Gastrocnemius medialis (tissue), 4 donors: ENCODE measurements at regions not wholly inside any gene's neighbourhood (a gene's known extent, or its start where the extent isn't known, plus 50 kb on each side); places are given as distances from the start of the nearest gene placed in this dataset.

ENCODE experiments used
- ATAC-seq, 2 donors: fragments of 150-250 bp; one replicate each; pipeline ENCODE4 v1.9.1; 2016
- DNase-seq, 2 donors: peaks; one replicate each; pipeline ENCODE4 v3.0.0-alpha.2; 2019
- H3K27ac ChIP-seq, 4 donors: fragments of 200-600 bp; sonication (generic); 1 replicate in 1 of 4; 2 replicates in 3 of 4; pipeline ENCODE4 v1.5.1; 2016 to 2018; ENCODE audit warnings: mild to moderate bottlenecking in 2 of 4, moderate library complexity in 1 of 4
- H3K27me3 ChIP-seq, 3 donors: fragments of 200-600 bp; sonication (generic) in 2 of 3; 1 replicate in 1 of 3; 2 replicates in 2 of 3; pipeline versions ENCODE4 v1.5.1 to v1.6.0; 2016 to 2019; ENCODE audit warnings: mild to moderate bottlenecking in 1 of 3, moderate library complexity in 1 of 3
- H3K36me3 ChIP-seq, 2 donors: fragments of 200-600 bp; sonication (generic) in 1 of 2; one replicate each; pipeline ENCODE4 v1.5.1; 2017 to 2018
- H3K4me1 ChIP-seq, 2 donors: fragments of 200-600 bp; sonication (generic) in 1 of 2; one replicate each; pipeline ENCODE4 v1.5.1; 2016 to 2017; ENCODE audit warnings: mild to moderate bottlenecking in 2 of 2
- H3K4me3 ChIP-seq, 4 donors: fragments of 200-600 bp; sonication (generic) in 3 of 4; 1 replicate in 1 of 4; 2 replicates in 3 of 4; pipeline ENCODE4 v1.5.1; 2016 to 2019; ENCODE audit warnings: mild to moderate bottlenecking in 2 of 4
- H3K9me3 ChIP-seq, 3 donors: fragments of 200-600 bp; sonication (generic) in 2 of 3; 1 replicate in 1 of 3; 2 replicates in 2 of 3; pipeline ENCODE4 v1.5.1; 2016 to 2019
- POLR2A ChIP-seq, 2 donors: fragments of 450-650 bp; IDR thresholded peaks; one replicate each; pipeline ENCODE4 v1.6.1; 2017; ENCODE audit warnings: antibody characterized with exemption in 2 of 2, mild to moderate bottlenecking in 2 of 2, moderate library complexity in 2 of 2
- in situ Hi-C, 4 donors: fragments of 200-750 bp; cut with MboI; loops; one replicate each; pipeline versions ENCODE4 v1.15.0 to v1.8.0; 2017; ENCODE audit warnings: low sequenced_read_pairs in 4 of 4
- intact Hi-C: fragments of 100-400 bp; cut with DNase I; formaldehyde crosslinking; loops from one replicate; pipeline ENCODE4 v1.15.1; 2023; ENCODE audit warnings: low total_unique reads
- TF ChIP-seq, protein P1 (sequence below), 5 experiments: fragments of 450-650 bp in 3 of 5; fragments of 200-600 bp in 2 of 5; sonication (generic) in 2 of 5; IDR thresholded peaks in 4 of 5; conservative IDR thresholded peaks in 1 of 5; 1 replicate in 4 of 5; 2 replicates in 1 of 5; pipeline ENCODE4 v1.5.1; 2016 to 2019; ENCODE audit warnings: antibody characterized with exemption in 5 of 5, mild to moderate bottlenecking in 3 of 5, moderate library complexity in 3 of 5

DNA sequence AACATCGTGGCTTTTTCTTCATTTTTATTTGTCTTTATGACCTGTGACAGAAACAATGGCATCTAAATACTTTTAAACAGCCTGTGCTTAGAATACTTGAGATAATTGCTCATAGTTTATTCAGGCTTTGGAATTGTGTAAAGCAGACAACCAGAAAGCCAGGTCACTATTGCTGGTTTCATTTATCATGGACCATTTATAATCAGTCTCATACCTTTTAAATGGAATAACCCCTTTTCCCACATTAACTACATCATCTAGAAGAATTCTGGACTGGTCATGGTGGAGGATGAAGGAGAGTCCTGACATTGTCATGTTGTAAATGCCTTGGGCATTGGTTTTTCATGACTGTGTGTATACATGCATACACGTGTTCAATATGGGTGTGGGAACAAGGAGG is 661.5 kb downstream of the EPM2A start:
- no peaks in the 10 kb centered on the region for H3K9me3 ChIP-seq
- intact Hi-C loops (no loop called here), in situ Hi-C loops (no loop called here)
- ATAC-seq: no peak
- no peaks in the 10 kb centered on the region for H3K27me3 ChIP-seq
- no peaks in the 10 kb centered on the region for H3K36me3 ChIP-seq
- no peak overlapping the region for H3K27ac ChIP-seq
- no peak overlapping the region for H3K4me3 ChIP-seq
- TF ChIP-seq, protein P1, sequence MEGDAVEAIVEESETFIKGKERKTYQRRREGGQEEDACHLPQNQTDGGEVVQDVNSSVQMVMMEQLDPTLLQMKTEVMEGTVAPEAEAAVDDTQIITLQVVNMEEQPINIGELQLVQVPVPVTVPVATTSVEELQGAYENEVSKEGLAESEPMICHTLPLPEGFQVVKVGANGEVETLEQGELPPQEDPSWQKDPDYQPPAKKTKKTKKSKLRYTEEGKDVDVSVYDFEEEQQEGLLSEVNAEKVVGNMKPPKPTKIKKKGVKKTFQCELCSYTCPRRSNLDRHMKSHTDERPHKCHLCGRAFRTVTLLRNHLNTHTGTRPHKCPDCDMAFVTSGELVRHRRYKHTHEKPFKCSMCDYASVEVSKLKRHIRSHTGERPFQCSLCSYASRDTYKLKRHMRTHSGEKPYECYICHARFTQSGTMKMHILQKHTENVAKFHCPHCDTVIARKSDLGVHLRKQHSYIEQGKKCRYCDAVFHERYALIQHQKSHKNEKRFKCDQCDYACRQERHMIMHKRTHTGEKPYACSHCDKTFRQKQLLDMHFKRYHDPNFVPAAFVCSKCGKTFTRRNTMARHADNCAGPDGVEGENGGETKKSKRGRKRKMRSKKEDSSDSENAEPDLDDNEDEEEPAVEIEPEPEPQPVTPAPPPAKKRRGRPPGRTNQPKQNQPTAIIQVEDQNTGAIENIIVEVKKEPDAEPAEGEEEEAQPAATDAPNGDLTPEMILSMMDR (IDR thresholded peaks at IDR 0.05 in 4 of 5, conservative IDR thresholded peaks at IDR 0.05 in 1 of 5): no peak
- DNase-seq: no peak
- no peaks in the 10 kb centered on the region for H3K4me1 ChIP-seq

DNA sequence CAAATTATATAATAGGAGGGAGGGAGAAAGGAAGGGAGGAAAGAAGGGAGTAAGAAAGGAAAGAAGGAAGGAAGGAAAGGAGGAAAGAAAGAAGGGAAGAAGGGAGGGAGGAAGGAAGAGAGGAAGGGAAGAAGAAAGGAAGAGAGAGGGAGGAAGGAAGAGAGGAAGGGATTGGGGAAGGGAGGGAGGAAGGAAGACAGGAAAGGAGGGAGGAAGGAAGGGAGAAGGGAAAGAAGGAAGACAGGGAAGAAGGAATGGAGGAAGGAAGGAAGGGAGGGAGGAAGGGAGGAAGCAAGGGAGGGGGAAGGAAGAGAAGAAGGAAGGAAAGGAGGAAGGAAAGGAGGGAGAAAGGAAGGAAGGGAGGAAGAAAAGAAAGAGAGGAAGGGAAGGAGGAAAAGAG is 660.5 kb downstream of the EPM2A start:
- intact Hi-C loops (no loop called here), in situ Hi-C loops (no loop called here)
- Histone ChIP-seq H3K27ac (no peak overlapping the region), H3K4me1 (no peaks in the 10 kb centered on the region), H3K4me3 (no peak overlapping the region), H3K27me3 (no peaks in the 10 kb centered on the region), H3K9me3 (no peaks in the 10 kb centered on the region), H3K36me3 (no peaks in the 10 kb centered on the region)
- no peak for ATAC-seq
- TF ChIP-seq, protein P1 (IDR thresholded peaks at IDR 0.05 in 4 of 5, conservative IDR thresholded peaks at IDR 0.05 in 1 of 5): no peak
- DNase-seq: no peak

DNA sequence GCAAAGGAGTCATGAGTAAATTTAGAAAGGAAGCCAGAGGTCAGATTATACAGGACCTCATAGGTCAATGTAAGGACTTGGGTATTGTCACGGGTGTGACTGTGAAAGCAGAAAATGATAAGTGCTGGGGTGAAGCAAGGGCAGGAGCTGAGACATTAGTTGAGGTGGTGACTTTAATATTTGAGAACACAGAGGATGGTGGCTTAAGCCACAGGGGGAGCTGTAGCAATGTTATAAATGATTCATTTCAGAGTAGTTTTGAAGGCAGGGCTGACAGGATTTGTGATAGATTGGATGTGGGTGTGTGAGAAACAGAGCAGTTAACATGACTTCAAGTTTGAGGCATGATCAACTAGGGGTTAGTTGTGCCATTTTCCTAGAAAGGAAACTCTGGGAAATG is 659.9 kb downstream of the EPM2A start:
- DNase-seq (no peak), ATAC-seq (no peak)
- Histone ChIP-seq H3K9me3 (no peaks in the 10 kb centered on the region), H3K4me3 (no peak overlapping the region), H3K4me1 (no peaks in the 10 kb centered on the region), H3K27me3 (no peaks in the 10 kb centered on the region), H3K36me3 (no peaks in the 10 kb centered on the region), H3K27ac (no peak overlapping the region)
- intact Hi-C loops (no loop called here), in situ Hi-C loops (no loop called here)
- no peak for TF ChIP-seq POLR2A (IDR thresholded peaks at IDR 0.05)
- TF ChIP-seq, protein P1 (IDR thresholded peaks at IDR 0.05 in 4 of 5, conservative IDR thresholded peaks at IDR 0.05 in 1 of 5): no peak

DNA sequence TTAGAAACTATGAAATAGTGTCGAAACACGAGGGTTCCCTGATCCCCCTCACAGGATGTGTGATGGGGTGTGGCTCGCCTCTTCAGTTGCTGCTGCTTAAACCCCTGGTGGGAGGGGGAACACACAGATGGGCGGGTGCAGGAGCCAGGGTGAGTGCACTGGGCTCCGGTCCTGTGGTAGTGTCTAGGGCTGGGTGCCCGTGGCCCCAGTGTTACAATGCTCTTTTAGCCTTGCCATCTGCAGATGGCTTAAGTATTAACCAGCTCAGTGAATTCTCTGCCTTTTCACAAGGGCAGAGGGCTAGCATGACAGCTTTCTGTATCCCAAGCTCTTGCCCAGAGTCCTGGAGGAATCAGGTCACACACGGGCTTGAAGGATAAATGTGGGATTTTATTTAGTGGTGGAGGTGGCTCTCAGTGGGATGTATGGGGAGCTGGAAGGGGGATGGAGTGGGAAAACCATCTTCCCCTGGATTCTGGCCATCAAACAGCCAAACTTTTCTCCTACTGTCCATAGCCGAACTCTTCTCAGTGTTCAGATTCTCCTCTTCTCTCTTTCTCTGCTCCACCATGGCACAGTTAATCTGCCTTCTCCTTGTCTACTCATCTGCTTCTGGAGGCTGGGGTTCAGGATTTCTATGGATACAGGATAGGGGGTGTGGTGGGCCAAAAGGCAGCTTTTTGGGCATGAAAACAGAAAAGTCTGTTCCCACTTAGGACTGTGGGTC is 659.0 kb downstream of the EPM2A start:
- Histone ChIP-seq H3K9me3 (no peaks in the 10 kb centered on the region), H3K27me3 (no peaks in the 10 kb centered on the region), H3K4me3 (no peak overlapping the region), H3K27ac (no peak overlapping the region), H3K4me1 (no peaks in the 10 kb centered on the region), H3K36me3 (no peaks in the 10 kb centered on the region)
- no peak for DNase-seq
- in situ Hi-C loops: no loop called here
- ATAC-seq: no peak
- TF ChIP-seq, protein P1 (IDR thresholded peaks at IDR 0.05 in 4 of 5, conservative IDR thresholded peaks at IDR 0.05 in 1 of 5): no peak
- TF ChIP-seq POLR2A (IDR thresholded peaks at IDR 0.05): no peak
- intact Hi-C loops: no loop called here

DNA sequence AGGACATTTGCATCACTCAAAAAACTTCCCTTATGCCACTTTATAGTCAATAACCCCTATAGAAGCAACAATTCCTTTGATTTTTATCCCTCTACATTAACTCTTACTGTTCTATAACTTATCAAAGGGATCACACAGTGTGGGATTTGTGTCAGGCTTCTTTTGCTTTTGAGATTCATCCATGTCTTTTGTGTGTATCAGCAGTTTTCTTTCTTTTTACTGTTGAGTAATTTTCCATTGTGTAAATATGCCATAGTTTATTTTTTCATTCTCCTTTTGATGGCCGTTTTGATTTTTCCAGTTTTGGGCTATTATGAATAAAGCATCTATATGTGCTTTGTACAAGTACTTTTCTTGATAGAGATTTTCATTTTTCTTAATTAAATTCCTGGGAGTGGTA is 657.9 kb downstream of the EPM2A start:
- no peaks in the 10 kb centered on the region for H3K36me3 ChIP-seq
- no peaks in the 10 kb centered on the region for H3K4me1 ChIP-seq
- intact Hi-C loops (no loop called here), in situ Hi-C loops (no loop called here)
- H3K27ac ChIP-seq: no peak overlapping the region
- TF ChIP-seq, protein P1 (IDR thresholded peaks at IDR 0.05 in 4 of 5, conservative IDR thresholded peaks at IDR 0.05 in 1 of 5): no peak
- TF ChIP-seq POLR2A (IDR thresholded peaks at IDR 0.05): no peak
- DNase-seq: no peak
- no peak overlapping the region for H3K4me3 ChIP-seq
- ATAC-seq: no peak
- no peaks in the 10 kb centered on the region for H3K9me3 ChIP-seq
- no peaks in the 10 kb centered on the region for H3K27me3 ChIP-seq
